BLaER1 (cell line): ENCODE measurements at regions not wholly inside any gene's neighbourhood (a gene's known extent, or its start where the extent isn't known, plus 50 kb on each side); places are given as distances from the start of the nearest gene placed in this dataset.
"Not testable (repeated sequence)": the region's sequence is repeated elsewhere in the genome, so short reads cannot be mapped to it uniquely, and the experiment has no call there.

Source experiments
- H3K27ac ChIP-seq: shearing (Covaris generic); formaldehyde crosslinking; 2 replicates; pipeline ENCODE4 v1.8.1; 2022
- H3K27me3 ChIP-seq: shearing (Covaris generic); formaldehyde crosslinking; 2 replicates; pipeline ENCODE4 v1.8.1; 2022
- H3K36me3 ChIP-seq: shearing (Covaris generic); formaldehyde crosslinking; 2 replicates; pipeline ENCODE4 v1.8.1; 2022
- H3K4me1 ChIP-seq: shearing (Covaris generic); formaldehyde crosslinking; 2 replicates; pipeline ENCODE4 v1.8.1; 2022
- H3K4me2 ChIP-seq: shearing (Covaris generic); formaldehyde crosslinking; 2 replicates; pipeline ENCODE4 v1.8.1; 2022
- H3K4me3 ChIP-seq: shearing (Covaris generic); formaldehyde crosslinking; 2 replicates; pipeline ENCODE4 v1.8.1; 2022
- H3K9ac ChIP-seq: shearing (Covaris generic); formaldehyde crosslinking; 2 replicates; pipeline ENCODE4 v1.8.1; 2022
- H3K9me3 ChIP-seq: shearing (Covaris generic); formaldehyde crosslinking; 2 replicates; pipeline ENCODE4 v1.8.1; 2022
- H4K20me1 ChIP-seq: shearing (Covaris generic); formaldehyde crosslinking; 2 replicates; pipeline ENCODE4 v1.8.1; 2022
- Cebpa-rat ChIP-seq: shearing (Covaris generic); IDR thresholded peaks from 2 replicates; pipeline ENCODE4 v1.8.1; 2022

DNA sequence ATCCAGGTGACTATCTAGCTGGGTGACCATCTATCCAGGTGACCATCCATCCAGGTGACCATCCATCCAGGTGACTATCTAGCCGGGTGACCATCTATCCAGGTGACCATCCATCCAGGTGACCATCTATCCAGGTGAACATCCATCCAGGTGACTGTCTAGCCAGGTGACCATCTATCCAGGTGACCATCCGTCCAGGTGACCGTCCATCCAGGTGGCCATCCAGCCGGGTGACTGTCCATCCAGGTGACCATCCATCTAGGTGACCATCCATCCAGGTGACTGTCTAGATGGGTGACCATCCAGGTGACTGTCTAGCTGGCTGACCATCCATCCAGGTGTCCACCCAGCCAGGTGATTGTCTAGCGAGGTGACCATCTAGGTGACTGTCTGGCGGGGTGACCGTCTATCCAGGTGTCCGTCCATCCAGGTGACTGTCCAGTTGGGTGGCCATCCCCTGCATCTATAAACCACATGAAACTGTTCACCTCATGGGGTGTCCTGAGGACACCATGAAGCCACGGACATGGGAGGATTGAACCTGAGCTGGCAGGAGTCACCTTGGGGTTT is 305.3 kb downstream of the NDUFA10 start:
- no peak overlapping the region for H3K27ac ChIP-seq
- H4K20me1 ChIP-seq, result no peaks in the 10 kb centered on the region
- no peaks in the 10 kb centered on the region for H3K27me3 ChIP-seq
- TF ChIP-seq Cebpa-rat, result no peak
- no peaks in the 10 kb centered on the region for H3K9me3 ChIP-seq
- no peak overlapping the region for H3K9ac ChIP-seq
- H3K36me3 ChIP-seq, result no peaks in the 10 kb centered on the region
- H3K4me1 ChIP-seq, result no peaks in the 10 kb centered on the region
- no peak overlapping the region for H3K4me3 ChIP-seq
- no peak overlapping the region for H3K4me2 ChIP-seq

DNA sequence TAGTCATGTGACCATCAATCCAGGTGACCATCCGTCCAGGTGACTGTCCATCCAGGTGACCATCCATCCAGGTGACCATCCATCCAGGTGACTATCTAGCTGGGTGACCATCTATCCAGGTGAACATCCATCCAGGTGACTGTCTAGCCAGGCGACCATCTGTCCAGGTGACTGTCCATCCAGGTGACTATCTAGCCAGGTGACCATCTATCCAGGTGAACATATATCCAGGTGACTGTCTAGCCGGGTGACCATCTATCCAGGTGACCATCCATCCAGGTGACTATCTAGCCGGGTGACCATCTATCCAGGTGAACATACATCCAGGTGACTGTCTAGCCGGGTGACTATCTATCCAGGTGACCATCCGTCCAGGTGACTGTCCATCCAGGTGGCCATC is 306.2 kb downstream of the NDUFA10 start:
- H3K4me1 ChIP-seq, H3K4me3 ChIP-seq, H3K9ac ChIP-seq, H3K27me3 ChIP-seq, H3K9me3 ChIP-seq, H3K4me2 ChIP-seq, H3K36me3 ChIP-seq, H4K20me1 ChIP-seq, H3K27ac ChIP-seq: not testable (repeated sequence)

DNA sequence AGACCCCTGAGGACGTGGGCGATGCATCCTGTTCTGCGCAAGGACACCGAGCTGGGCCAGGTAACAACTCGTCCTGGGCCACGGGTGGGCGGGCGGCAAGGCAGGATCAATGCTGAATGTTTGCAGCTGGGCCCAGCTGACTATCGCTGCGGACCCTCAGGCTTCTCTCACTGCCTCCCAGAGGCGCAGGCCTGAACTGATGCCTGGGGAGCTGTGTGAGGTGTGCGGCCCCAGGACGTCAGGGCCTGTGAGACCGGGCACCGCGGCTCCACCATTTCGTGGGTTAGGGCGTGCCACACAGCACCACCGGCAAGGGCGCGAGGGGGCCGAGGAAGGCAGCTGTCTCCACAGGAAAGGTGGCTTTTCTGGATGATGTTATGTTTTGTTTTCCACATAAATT is 307.4 kb downstream of the NDUFA10 start:
- Histone ChIP-seq H3K4me3 (no peak overlapping the region), H3K4me1 (no peaks in the 10 kb centered on the region), H4K20me1 (no peaks in the 10 kb centered on the region), H3K27me3 (no peaks in the 10 kb centered on the region), H3K9ac (no peak overlapping the region), H3K4me2 (no peak overlapping the region), H3K9me3 (peaks cover 21% of the 10 kb centered on the region), H3K36me3 (no peaks in the 10 kb centered on the region), H3K27ac (no peak overlapping the region)
- no peak for TF ChIP-seq Cebpa-rat

DNA sequence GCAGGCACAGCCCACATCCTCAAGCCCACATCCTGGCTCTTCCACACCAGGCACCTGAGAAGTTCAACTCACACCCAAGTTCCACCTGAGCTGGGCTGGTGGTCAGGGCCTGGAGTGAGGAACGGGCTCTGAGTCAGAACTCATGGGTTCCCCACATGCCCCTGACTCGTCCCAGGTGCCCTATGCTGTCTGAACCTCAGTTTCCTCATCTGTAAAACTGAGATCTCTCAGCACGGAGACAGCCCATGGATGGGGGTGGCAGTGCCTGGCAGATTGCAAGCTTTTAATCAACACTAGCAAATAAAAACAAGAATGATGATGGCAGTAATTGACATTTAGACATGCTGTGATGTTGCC is 307.8 kb downstream of the NDUFA10 start:
- peaks cover 25% of the 10 kb centered on the region for H3K9me3 ChIP-seq
- no peaks in the 10 kb centered on the region for H3K27me3 ChIP-seq
- no peak overlapping the region for H3K4me2 ChIP-seq
- no peak overlapping the region for H3K27ac ChIP-seq
- H4K20me1 ChIP-seq, result no peaks in the 10 kb centered on the region
- H3K36me3 ChIP-seq, result no peaks in the 10 kb centered on the region
- TF ChIP-seq Cebpa-rat, result no peak
- no peak overlapping the region for H3K9ac ChIP-seq
- no peaks in the 10 kb centered on the region for H3K4me1 ChIP-seq
- H3K4me3 ChIP-seq, result no peak overlapping the region

DNA sequence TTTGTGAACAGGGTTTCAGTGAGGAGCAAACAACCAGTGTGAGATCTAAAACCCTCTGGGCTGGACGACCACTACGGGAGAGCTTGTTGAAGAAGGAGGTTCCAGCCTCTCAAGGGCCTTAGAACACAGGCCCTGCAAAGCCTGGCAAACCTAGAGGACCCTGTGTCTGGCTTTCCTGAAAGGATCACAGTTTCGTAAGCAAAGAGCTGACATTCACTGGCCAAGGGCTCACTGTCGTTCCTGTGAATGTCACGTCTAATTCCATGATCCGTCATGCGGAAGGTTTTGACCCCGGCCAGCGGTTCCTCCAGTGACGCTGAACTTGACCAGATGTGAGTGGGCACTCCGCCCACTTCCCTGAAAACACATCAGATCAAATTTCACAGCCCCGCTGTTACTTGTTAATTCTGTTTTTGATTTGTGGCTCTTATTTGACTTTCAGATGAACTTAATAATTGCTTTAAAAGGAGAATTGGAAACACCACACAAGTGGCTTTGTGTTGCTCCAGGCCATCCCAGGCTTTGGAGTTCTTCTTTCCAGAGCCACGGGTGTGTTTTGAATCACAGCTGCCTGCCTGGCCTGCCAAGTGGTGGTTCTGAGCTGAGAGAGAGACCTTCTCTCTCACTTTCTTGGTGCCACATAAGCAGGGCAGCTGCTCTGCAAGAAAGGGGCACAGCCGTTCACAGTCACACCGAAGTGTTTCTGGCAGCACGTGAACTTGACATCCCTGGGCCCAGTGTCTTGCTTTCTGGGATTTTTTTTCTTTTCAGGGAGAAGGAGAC is 308.4 kb downstream of the NDUFA10 start:
- no peaks in the 10 kb centered on the region for H3K36me3 ChIP-seq
- H3K4me1 ChIP-seq, result no peaks in the 10 kb centered on the region
- H4K20me1 ChIP-seq, result no peaks in the 10 kb centered on the region
- H3K4me3 ChIP-seq, result no peak overlapping the region
- H3K27ac ChIP-seq, result no peak overlapping the region
- no peak overlapping the region for H3K4me2 ChIP-seq
- peaks cover 31% of the 10 kb centered on the region for H3K9me3 ChIP-seq
- no peak overlapping the region for H3K9ac ChIP-seq
- H3K27me3 ChIP-seq, result no peaks in the 10 kb centered on the region
- TF ChIP-seq Cebpa-rat, result no peak

DNA sequence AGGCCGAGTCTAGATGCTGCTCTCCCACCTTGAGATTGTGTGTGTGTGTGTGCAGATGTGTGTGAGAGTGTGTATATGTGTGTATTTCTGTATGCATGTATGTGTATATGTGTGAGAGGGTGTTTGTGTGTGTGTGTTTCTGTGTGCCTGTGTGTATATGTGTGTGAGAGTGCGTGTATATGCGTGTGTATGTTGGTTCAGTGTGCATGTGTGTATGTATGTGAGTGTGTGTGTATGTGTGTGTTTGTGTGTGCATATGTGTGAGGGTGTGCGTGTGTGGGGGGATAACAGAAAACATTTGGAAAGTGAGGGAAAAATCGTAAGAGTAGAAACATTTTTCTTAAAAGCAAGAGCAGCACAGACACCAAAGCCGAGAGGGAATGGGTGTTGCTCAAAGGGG is 309.1 kb downstream of the NDUFA10 start:
- Histone ChIP-seq H3K9ac (no peak overlapping the region), H3K4me2 (no peak overlapping the region), H3K4me1 (no peaks in the 10 kb centered on the region), H3K27me3 (no peaks in the 10 kb centered on the region), H3K27ac (no peak overlapping the region), H3K4me3 (no peak overlapping the region), H3K36me3 (no peaks in the 10 kb centered on the region), H3K9me3 (peaks cover 38% of the 10 kb centered on the region), H4K20me1 (no peaks in the 10 kb centered on the region)
- no peak for TF ChIP-seq Cebpa-rat

DNA sequence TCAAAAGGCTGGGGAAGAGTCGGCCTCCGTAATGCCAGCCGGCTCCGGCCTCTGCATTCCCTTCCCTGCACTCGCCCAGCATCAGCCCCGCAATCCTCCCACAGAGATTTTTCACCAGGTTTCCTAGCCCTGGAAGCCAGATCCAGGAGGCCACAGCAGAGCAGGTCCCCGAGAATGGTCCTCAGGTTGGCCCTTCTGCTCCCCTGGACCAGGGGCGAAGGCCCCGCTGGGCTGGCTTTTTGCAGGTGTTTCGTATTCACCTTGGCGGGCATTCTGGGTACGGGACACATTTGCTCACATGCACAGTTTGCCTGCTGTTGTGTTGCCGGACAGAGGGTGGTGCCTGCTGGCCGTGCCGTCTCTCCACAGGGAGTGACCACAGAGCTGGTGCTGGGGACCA is 309.5 kb downstream of the NDUFA10 start:
- no peaks in the 10 kb centered on the region for H3K27me3 ChIP-seq
- H3K27ac ChIP-seq, result no peak overlapping the region
- no peaks in the 10 kb centered on the region for H4K20me1 ChIP-seq
- no peak overlapping the region for H3K9ac ChIP-seq
- no peak overlapping the region for H3K4me2 ChIP-seq
- no peak overlapping the region for H3K4me3 ChIP-seq
- H3K4me1 ChIP-seq, result no peaks in the 10 kb centered on the region
- no peaks in the 10 kb centered on the region for H3K36me3 ChIP-seq
- no peak for TF ChIP-seq Cebpa-rat
- peaks cover 42% of the 10 kb centered on the region for H3K9me3 ChIP-seq

DNA sequence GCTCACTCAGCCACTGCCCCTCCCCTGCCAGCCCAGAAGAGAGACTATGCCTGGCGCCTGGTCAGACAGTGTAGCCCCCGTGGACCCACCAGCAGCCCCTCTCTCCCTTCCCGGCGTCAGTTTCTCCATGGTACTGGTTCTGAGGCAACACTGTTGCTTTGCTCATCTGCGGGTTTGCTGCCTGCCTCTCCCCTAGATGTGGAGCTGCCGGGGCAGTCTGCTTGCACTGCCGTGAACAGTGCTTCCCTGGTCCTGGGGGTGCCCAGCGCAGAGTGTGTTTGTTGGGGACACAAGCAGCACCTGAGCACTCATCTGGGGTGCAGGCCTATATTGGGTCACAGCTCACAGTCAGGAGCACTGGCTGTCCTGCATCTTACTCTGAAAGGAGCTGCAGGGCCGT is 309.9 kb downstream of the NDUFA10 start:
- Histone ChIP-seq H3K4me1 (no peaks in the 10 kb centered on the region), H3K27ac (no peak overlapping the region), H4K20me1 (no peaks in the 10 kb centered on the region), H3K9ac (no peak overlapping the region), H3K36me3 (no peaks in the 10 kb centered on the region), H3K4me2 (no peak overlapping the region), H3K27me3 (no peaks in the 10 kb centered on the region), H3K4me3 (no peak overlapping the region), H3K9me3 (peaks cover 42% of the 10 kb centered on the region)
- no peak for TF ChIP-seq Cebpa-rat

DNA sequence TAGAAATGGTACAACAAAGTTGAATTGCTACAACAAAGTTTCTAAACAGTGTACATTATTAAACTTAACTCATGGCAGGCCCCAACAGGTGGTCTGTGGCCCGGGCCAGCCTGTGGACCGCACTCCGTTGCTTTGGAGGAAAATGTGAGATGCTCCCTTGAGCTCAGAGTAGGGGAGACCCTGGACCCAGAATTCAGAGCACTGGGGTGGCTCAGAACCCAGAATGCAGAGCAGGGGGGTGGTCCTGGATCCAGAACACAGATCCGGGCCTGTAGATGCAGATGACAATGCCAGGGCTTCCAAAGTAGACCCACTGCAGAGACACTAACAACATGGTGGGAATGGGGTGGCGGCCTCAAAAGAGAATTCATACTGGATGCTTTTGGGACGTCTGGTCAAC is 311.0 kb downstream of the NDUFA10 start:
- Histone ChIP-seq H3K27me3 (no peaks in the 10 kb centered on the region), H4K20me1 (no peaks in the 10 kb centered on the region), H3K9me3 (peaks cover 42% of the 10 kb centered on the region), H3K9ac (no peak overlapping the region), H3K36me3 (no peaks in the 10 kb centered on the region), H3K4me3 (no peak overlapping the region), H3K27ac (no peak overlapping the region), H3K4me1 (no peaks in the 10 kb centered on the region), H3K4me2 (no peak overlapping the region)
- TF ChIP-seq Cebpa-rat, result no peak

DNA sequence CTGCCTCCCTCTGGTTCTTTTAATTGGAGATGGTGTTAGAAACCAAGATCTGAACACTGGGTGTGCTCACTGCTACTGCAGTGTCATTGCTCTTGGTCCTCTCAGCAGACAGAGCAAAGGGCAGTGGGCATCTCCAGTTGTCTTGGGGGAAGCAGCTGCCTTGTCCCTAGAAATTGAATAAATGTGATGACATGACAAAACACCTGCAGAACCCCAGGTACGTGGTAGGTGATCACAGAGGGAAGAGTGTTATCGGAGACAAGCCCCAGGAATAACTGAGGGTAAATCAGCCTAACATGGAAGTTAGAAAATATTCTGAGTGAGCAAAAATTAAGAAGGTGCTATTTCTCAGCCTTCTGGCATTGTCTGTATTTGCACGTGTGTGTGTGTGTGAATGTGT is 311.9 kb upstream of the HDAC4 start:
- Histone ChIP-seq H3K27ac (no peak overlapping the region), H3K4me2 (no peak overlapping the region), H3K4me3 (no peak overlapping the region), H3K9ac (no peak overlapping the region), H3K36me3 (no peaks in the 10 kb centered on the region), H3K4me1 (no peaks in the 10 kb centered on the region), H3K27me3 (no peaks in the 10 kb centered on the region), H4K20me1 (no peaks in the 10 kb centered on the region), H3K9me3 (peaks cover 42% of the 10 kb centered on the region)
- no peak for TF ChIP-seq Cebpa-rat
